ENCODE measurements at regions not wholly inside any gene's neighbourhood (a gene's known extent, or its start where the extent isn't known, plus 50 kb on each side); places are given as distances from the start of the nearest gene placed in this dataset.
A peak's percentile ranks its signal among the peaks of the same experiment; 100 is the strongest.

DNA sequence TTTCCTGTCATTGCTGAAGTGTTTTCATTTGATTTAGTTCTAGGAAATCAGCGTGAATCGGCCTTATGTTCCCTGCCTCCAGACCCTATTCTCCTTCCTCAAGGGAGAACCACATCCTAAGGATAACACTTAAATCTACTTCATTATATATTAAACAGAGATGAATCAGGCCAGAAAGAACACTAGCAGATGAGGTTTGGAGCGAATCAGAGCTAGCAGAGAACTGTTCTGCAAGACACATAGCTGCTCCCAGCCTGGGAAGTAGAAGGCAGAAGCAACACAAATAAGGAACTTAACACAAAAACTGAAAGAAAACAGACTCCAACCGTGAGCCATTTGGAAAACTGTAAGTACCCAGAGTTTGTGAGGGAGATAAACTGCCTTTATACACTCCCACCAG, 718.2 kb downstream of the SEMA5A start:
- H3K9ac ChIP-seq (replicated peaks; ENCODE audit: extremely low read depth, insufficient read depth, low read length): no peak overlapping the region
- peak overlapping the region; percentile 58 for H3K4me2 ChIP-seq (ENCODE audit: insufficient read depth, low read length)
- intact Hi-C loops (cut with micrococcal nuclease) (no loop called here), dilution Hi-C loops (cut with MboI; ENCODE audit: extremely low pct_ligation_motif_present, low sequenced_read_pairs) (no loop called here)
- FAIRE-seq (peak; percentile 43), DNase-seq (ENCODE audit: low read depth, low spot score) (peak; percentile 30)
- peak overlapping the region; percentile 43 for H3K27ac ChIP-seq (ENCODE audit: insufficient read depth, low read depth, low read length)
- no peaks in the 10 kb centered on the region for H3K79me2 ChIP-seq (ENCODE audit: control insufficient read depth, insufficient read depth, low read length)
- no peaks in the 10 kb centered on the region for H3K9me1 ChIP-seq (replicated peaks; ENCODE audit: control insufficient read depth, extremely low read depth, insufficient read depth, low read length)
- ChIA-PET POLR2A (no interaction called here), CTCF (interaction anchor here (1.3 kb wide), 1 partner anchor 19 kb away, joined by 3 read pairs; no protein-coding TSS in a partner anchor)
- H3K4me3 ChIP-seq (replicated peaks in 1 of 3; ENCODE audit: insufficient read depth in 1 of 3, low read depth in 1 of 3, low read length in 3 of 3): no peak overlapping the region
- no TSS peak for BruUV-seq (replicated peaks)
- H3K27me3 ChIP-seq (ENCODE audit: control insufficient read depth in 2 of 2, insufficient read depth in 2 of 2, low read length in 2 of 2): no peaks in the 10 kb centered on the region
- TF ChIP-seq FOS (IDR thresholded peaks at IDR 0.05; ENCODE audit: borderline replicate concordance, insufficient read depth, low read length) (peak; percentile 13), EZH2 (IDR thresholded peaks at IDR 0.05; ENCODE audit: borderline replicate concordance, low read depth, low read length, severe bottlenecking) (no peak)
- peaks cover 24% of the 10 kb centered on the region for H3K4me1 ChIP-seq (ENCODE audit: control insufficient read depth, extremely low read depth, insufficient read depth, low read length)
- peak overlapping the region; percentile 90 for H2AFZ ChIP-seq (ENCODE audit: low read depth, low read length)
- H3K36me3 ChIP-seq (ENCODE audit: control insufficient read depth in 2 of 2, extremely low read depth in 1 of 2, insufficient read depth in 2 of 2, low read length in 2 of 2): no peaks in the 10 kb centered on the region
- H3K9me3 ChIP-seq (replicated peaks; ENCODE audit: control insufficient read depth, insufficient read depth, low read length): no peaks in the 10 kb centered on the region
- no peaks in the 10 kb centered on the region for H4K20me1 ChIP-seq (replicated peaks; ENCODE audit: control insufficient read depth, extremely low read depth, insufficient read depth, low read length)

DNA sequence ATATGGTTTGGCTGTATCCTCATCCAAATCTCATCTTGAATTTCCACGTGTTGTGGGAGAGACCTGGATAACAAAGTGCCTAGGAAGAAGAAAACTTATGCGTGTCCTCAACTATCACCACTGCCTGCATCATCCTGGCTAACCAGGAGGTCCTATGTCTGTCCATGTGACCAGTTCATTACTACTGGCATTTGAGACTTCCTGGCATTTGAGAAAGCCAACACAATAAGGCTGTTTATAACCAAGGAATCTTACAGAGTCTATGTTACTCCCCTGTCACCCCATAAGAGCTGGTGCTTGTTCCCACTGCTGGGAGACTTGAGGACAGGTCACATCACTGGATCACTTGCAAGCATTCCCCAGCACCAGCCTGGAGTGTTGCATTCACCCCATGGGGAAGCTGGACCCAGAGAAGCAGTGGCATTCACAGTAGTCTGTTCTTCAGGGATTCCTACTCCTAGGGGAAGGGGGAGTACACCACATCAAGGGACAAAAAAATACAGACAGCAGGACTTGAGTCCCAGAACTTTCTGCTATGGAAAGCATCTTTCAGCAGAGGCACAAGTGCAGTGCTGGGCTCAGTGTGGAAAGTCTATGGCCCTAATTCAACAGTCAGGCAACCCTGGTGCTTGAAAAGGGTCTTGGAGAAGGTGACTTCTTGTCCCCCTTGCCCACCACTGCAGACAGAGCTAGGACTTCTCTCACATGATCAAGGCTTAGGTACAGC, 717.1 kb downstream of the SEMA5A start:
- Histone ChIP-seq H2AFZ (ENCODE audit: low read depth, low read length) (peak overlapping the region; percentile 73), H3K4me1 (ENCODE audit: control insufficient read depth, extremely low read depth, insufficient read depth, low read length) (peaks cover 24% of the 10 kb centered on the region), H3K27me3 (ENCODE audit: control insufficient read depth in 2 of 2, insufficient read depth in 2 of 2, low read length in 2 of 2) (no peaks in the 10 kb centered on the region), H3K4me3 (replicated peaks in 1 of 3; ENCODE audit: insufficient read depth in 1 of 3, low read depth in 1 of 3, low read length in 3 of 3) (no peak overlapping the region), H3K4me2 (ENCODE audit: insufficient read depth, low read length) (peak overlapping the region; percentile 62), H3K9ac (replicated peaks; ENCODE audit: extremely low read depth, insufficient read depth, low read length) (peak overlapping the region; percentile 16), H3K9me1 (replicated peaks; ENCODE audit: control insufficient read depth, extremely low read depth, insufficient read depth, low read length) (no peaks in the 10 kb centered on the region), H3K79me2 (ENCODE audit: control insufficient read depth, insufficient read depth, low read length) (no peaks in the 10 kb centered on the region), H4K20me1 (replicated peaks; ENCODE audit: control insufficient read depth, extremely low read depth, insufficient read depth, low read length) (no peaks in the 10 kb centered on the region), H3K9me3 (replicated peaks; ENCODE audit: control insufficient read depth, insufficient read depth, low read length) (no peaks in the 10 kb centered on the region), H3K27ac (ENCODE audit: insufficient read depth, low read depth, low read length) (peak overlapping the region; percentile 78), H3K36me3 (ENCODE audit: control insufficient read depth in 2 of 2, extremely low read depth in 1 of 2, insufficient read depth in 2 of 2, low read length in 2 of 2) (no peaks in the 10 kb centered on the region)
- ChIA-PET CTCF (interaction anchor here (0.6 to 1.7 kb wide), 6 partner anchors 10 to 72 kb away, joined by 3 to 9 read pairs (median 4); no protein-coding TSS in a partner anchor), POLR2A (no interaction called here)
- TF ChIP-seq POLR2A (IDR thresholded peaks at IDR 0.05; ENCODE audit: low read depth, low read length) (no peak), POLR2AphosphoS5 (IDR thresholded peaks at IDR 0.05; ENCODE audit: insufficient read depth, low read depth, low read length) (no peak), EZH2 (IDR thresholded peaks at IDR 0.05; ENCODE audit: borderline replicate concordance, low read depth, low read length, severe bottlenecking) (no peak), GATA2 (IDR thresholded peaks at IDR 0.05; ENCODE audit: insufficient read depth, insufficient read length, low read depth, low read length) (no peak), MYC (IDR thresholded peaks at IDR 0.05; ENCODE audit: low read depth, low read length) (no peak)
- TF ChIP-seq, protein P1, sequence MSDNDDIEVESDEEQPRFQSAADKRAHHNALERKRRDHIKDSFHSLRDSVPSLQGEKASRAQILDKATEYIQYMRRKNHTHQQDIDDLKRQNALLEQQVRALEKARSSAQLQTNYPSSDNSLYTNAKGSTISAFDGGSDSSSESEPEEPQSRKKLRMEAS (IDR thresholded peaks at IDR 0.05; ENCODE audit: insufficient read depth, insufficient read length): no peak
- TF ChIP-seq, protein P2, sequence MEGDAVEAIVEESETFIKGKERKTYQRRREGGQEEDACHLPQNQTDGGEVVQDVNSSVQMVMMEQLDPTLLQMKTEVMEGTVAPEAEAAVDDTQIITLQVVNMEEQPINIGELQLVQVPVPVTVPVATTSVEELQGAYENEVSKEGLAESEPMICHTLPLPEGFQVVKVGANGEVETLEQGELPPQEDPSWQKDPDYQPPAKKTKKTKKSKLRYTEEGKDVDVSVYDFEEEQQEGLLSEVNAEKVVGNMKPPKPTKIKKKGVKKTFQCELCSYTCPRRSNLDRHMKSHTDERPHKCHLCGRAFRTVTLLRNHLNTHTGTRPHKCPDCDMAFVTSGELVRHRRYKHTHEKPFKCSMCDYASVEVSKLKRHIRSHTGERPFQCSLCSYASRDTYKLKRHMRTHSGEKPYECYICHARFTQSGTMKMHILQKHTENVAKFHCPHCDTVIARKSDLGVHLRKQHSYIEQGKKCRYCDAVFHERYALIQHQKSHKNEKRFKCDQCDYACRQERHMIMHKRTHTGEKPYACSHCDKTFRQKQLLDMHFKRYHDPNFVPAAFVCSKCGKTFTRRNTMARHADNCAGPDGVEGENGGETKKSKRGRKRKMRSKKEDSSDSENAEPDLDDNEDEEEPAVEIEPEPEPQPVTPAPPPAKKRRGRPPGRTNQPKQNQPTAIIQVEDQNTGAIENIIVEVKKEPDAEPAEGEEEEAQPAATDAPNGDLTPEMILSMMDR (IDR thresholded peaks at IDR 0.05; ENCODE audit: extremely low read depth in 1 of 2, insufficient read depth in 1 of 2, low read depth in 1 of 2, low read length in 2 of 2): no peak
- FAIRE-seq: no peak
- intact Hi-C loops (cut with micrococcal nuclease) (no loop called here), dilution Hi-C loops (cut with MboI; ENCODE audit: extremely low pct_ligation_motif_present, low sequenced_read_pairs) (no loop called here)
- no peak for DNase-seq (ENCODE audit: low read depth, low spot score)
- BruUV-seq (replicated peaks): no TSS peak

All from endothelial cell of umbilical vein (primary cell).